ENCODE measurements at regions not wholly inside any gene's neighbourhood (a gene's known extent, or its start where the extent isn't known, plus 50 kb on each side); places are given as distances from the start of the nearest gene placed in this dataset.

GRCh38 chr3:55376753-55377347, 110.3 kb downstream of the WNT5A start:
- intact Hi-C loops (cut with DNase I), result no loop called here
- Histone ChIP-seq H3K36me3 (replicated peaks in 1 of 2; ENCODE audit: insufficient read depth in 1 of 2, low read depth in 2 of 2) (no peaks in the 10 kb centered on the region), H3K27ac (no peak overlapping the region), H3K4me3 (no peak overlapping the region), H3K4me1 (no peaks in the 10 kb centered on the region), H3K9me3 (no peaks in the 10 kb centered on the region), H3K27me3 (no peaks in the 10 kb centered on the region)
- ATAC-seq, result no peak
- TF ChIP-seq POLR2A (IDR thresholded peaks at IDR 0.05) (no peak), CTCF (IDR thresholded peaks at IDR 0.05) (no peak)
- no peak for DNase-seq
- 80 to 82% methylated on average over 2 to 3 of the region's 3 CpGs for WGBS, 2 donors

- no peaks in the 10 kb centered on the region for H3K36me3 ChIP-seq (replicated peaks in 1 of 2; ENCODE audit: insufficient read depth in 1 of 2, low read depth in 2 of 2)
- H3K9me3 ChIP-seq, result no peaks in the 10 kb centered on the region
- no peaks in the 10 kb centered on the region for H3K4me1 ChIP-seq
- intact Hi-C loops (cut with DNase I), result no loop called here
- ATAC-seq (no peak), DNase-seq (no peak)
- H3K27ac ChIP-seq, result no peak overlapping the region
- TF ChIP-seq CTCF (IDR thresholded peaks at IDR 0.05), result no peak
- TF ChIP-seq POLR2A (IDR thresholded peaks at IDR 0.05), result no peak
- no peak overlapping the region for H3K4me3 ChIP-seq
- WGBS, 2 donors, result 77 to 80% methylated on average over 5 of the region's 5 CpGs
- H3K27me3 ChIP-seq, result no peaks in the 10 kb centered on the region
These were observed 113.7 kb downstream of the WNT5A start for GRCh38 chr3:55373423-55373822.

GRCh38 chr3:55370272-55370671, 116.8 kb downstream of the WNT5A start:
- 74 to 75% methylated on average over 12 of the region's 12 CpGs for WGBS, 2 donors
- no peak for DNase-seq
- no peaks in the 10 kb centered on the region for H3K36me3 ChIP-seq (replicated peaks in 1 of 2; ENCODE audit: insufficient read depth in 1 of 2, low read depth in 2 of 2)
- no peak for TF ChIP-seq POLR2A (IDR thresholded peaks at IDR 0.05)
- no peak for TF ChIP-seq CTCF (IDR thresholded peaks at IDR 0.05)
- intact Hi-C loops (cut with DNase I), result no loop called here
- H3K9me3 ChIP-seq, result no peaks in the 10 kb centered on the region
- no peak overlapping the region for H3K4me3 ChIP-seq
- H3K4me1 ChIP-seq, result no peaks in the 10 kb centered on the region
- no peak for ATAC-seq
- no peaks in the 10 kb centered on the region for H3K27me3 ChIP-seq
- no peak overlapping the region for H3K27ac ChIP-seq

- H3K27ac ChIP-seq, result no peak overlapping the region
- intact Hi-C loops (cut with DNase I), result no loop called here
- no peak for ATAC-seq
These were observed 117.8 kb downstream of the WNT5A start for GRCh38 chr3:55369141-55369847.

More at GRCh38 chr3:55369141-55369847, 117.8 kb downstream of the WNT5A start:
- WGBS, 2 donors, result 84% methylated on average over 10 of the region's 10 CpGs
- DNase-seq, result no peak
- TF ChIP-seq CTCF (IDR thresholded peaks at IDR 0.05) (no peak), POLR2A (IDR thresholded peaks at IDR 0.05) (no peak)
- no peak overlapping the region for H3K4me3 ChIP-seq
- H3K4me1 ChIP-seq, result no peaks in the 10 kb centered on the region
- no peaks in the 10 kb centered on the region for H3K27me3 ChIP-seq
- H3K36me3 ChIP-seq (replicated peaks in 1 of 2; ENCODE audit: insufficient read depth in 1 of 2, low read depth in 2 of 2), result no peaks in the 10 kb centered on the region
- no peaks in the 10 kb centered on the region for H3K9me3 ChIP-seq

Data from body of pancreas (tissue), 4 donors.